K562 (cell line): ENCODE measurements at regions not wholly inside any gene's neighbourhood (a gene's known extent, or its start where the extent isn't known, plus 50 kb on each side); places are given as distances from the start of the nearest gene placed in this dataset.

Experiments used
- ETV6 ChIP-seq, 3 experiments: fragments of 150-350 bp in 1 of 3; sonication (generic) in 1 of 3; formaldehyde crosslinking in 1 of 3; IDR thresholded peaks; 2 replicates each; pipeline versions ENCODE4 v1.6.1 to v1.8.0; 2014 to 2022; ENCODE audit warnings: borderline replicate concordance in 2 of 3, low read depth in 2 of 3, antibody characterized with exemption in 1 of 3, low read length in 1 of 3, mild to moderate bottlenecking in 1 of 3, missing genetic modification reagents in 1 of 3
- FOXA3 ChIP-seq, 2 experiments: fragments of 450-650 bp in 1 of 2; sonication (generic) in 1 of 2; formaldehyde crosslinking; IDR thresholded peaks in 1 of 2; conservative IDR thresholded peaks in 1 of 2; 2 replicates each; pipeline versions ENCODE4 v1.4.0 to v1.8.0; 2020 to 2022; ENCODE audit warnings: mild to moderate bottlenecking in 2 of 2, missing genetic modification reagents in 1 of 2
- HCFC1 ChIP-seq: IDR thresholded peaks from 2 replicates; pipeline ENCODE4 v1.6.1; 2012; ENCODE audit warnings: low read depth, low read length, improper control_type of control experiment
- LEF1 ChIP-seq: fragments of 450-650 bp; IDR thresholded peaks from 2 replicates; pipeline ENCODE4 v1.6.1; 2016; ENCODE audit warnings: mild to moderate bottlenecking
- SRSF7 ChIP-seq: fragments of 200-400 bp; formaldehyde crosslinking; optimal IDR thresholded peaks from 2 replicates; pipeline ENCODE3; 2017; ENCODE audit warnings: mild to moderate bottlenecking, low read depth, low read length
- TF ChIP-seq, protein P1 (sequence below): sonication (generic); formaldehyde crosslinking; IDR thresholded peaks from 2 replicates; pipeline ENCODE4 v1.8.1; 2023; ENCODE audit warnings: mild to moderate bottlenecking, missing genetic modification reagents
- TF ChIP-seq, protein P2 (sequence below), 2 experiments: IDR thresholded peaks; 2 replicates each; pipeline ENCODE4 v1.6.1; 2011; ENCODE audit warnings: borderline replicate concordance in 1 of 2, control low read depth in 1 of 2, low read depth in 1 of 2, low read length in 1 of 2, mild to moderate bottlenecking in 1 of 2, mixed read lengths in 1 of 2, moderate library complexity in 1 of 2; ENCODE audit not compliant: insufficient read depth in 1 of 2, insufficient read length in 1 of 2, poor library complexity in 1 of 2, severe bottlenecking in 1 of 2; ENCODE audit errors: extremely low read depth in 1 of 2

DNA sequence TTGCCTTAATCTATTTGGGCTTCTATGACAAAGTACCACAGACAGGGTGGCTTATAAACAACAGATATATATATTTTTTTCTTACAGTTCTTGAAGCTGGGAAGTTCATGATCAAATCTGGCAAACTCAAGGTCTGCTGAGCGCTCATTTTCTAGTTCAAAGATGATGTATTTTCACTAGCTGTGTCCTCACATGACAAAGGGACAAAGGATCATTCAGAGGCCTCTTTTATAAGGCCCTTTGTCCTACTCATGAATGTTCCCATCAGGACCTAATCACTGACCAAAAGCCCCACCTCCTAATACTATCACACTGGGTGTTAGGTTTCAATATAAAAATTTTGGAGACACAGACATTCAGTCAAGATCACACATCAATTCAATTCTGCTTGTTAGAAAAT is 2025.2 kb downstream of the PCDH7 start (continued):
- TF ChIP-seq, protein P1, sequence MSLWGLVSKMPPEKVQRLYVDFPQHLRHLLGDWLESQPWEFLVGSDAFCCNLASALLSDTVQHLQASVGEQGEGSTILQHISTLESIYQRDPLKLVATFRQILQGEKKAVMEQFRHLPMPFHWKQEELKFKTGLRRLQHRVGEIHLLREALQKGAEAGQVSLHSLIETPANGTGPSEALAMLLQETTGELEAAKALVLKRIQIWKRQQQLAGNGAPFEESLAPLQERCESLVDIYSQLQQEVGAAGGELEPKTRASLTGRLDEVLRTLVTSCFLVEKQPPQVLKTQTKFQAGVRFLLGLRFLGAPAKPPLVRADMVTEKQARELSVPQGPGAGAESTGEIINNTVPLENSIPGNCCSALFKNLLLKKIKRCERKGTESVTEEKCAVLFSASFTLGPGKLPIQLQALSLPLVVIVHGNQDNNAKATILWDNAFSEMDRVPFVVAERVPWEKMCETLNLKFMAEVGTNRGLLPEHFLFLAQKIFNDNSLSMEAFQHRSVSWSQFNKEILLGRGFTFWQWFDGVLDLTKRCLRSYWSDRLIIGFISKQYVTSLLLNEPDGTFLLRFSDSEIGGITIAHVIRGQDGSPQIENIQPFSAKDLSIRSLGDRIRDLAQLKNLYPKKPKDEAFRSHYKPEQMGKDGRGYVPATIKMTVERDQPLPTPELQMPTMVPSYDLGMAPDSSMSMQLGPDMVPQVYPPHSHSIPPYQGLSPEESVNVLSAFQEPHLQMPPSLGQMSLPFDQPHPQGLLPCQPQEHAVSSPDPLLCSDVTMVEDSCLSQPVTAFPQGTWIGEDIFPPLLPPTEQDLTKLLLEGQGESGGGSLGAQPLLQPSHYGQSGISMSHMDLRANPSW = no peak
- TF ChIP-seq ETV6 (IDR thresholded peaks at IDR 0.05; ENCODE audit: borderline replicate concordance in 1 of 2, low read depth in 2 of 2, low read length in 1 of 2) (no peak), ETV6 (CRISPR knock-in tag; IDR thresholded peaks at IDR 0.05; ENCODE audit: borderline replicate concordance) (no peak), SRSF7 (no peak), HCFC1 (no peak), FOXA3 (CRISPR knock-in tag; conservative IDR thresholded peaks at IDR 0.05 in 1 of 2, IDR thresholded peaks at IDR 0.05 in 1 of 2) (no peak), LEF1 (no peak)
- TF ChIP-seq, protein P2, sequence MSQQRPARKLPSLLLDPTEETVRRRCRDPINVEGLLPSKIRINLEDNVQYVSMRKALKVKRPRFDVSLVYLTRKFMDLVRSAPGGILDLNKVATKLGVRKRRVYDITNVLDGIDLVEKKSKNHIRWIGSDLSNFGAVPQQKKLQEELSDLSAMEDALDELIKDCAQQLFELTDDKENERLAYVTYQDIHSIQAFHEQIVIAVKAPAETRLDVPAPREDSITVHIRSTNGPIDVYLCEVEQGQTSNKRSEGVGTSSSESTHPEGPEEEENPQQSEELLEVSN (IDR thresholded peaks at IDR 0.05; ENCODE audit: borderline replicate concordance in 1 of 2, extremely low read depth in 1 of 2, insufficient read depth in 1 of 2, insufficient read length in 1 of 2, low read depth in 1 of 2, low read length in 1 of 2, poor library complexity in 1 of 2, severe bottlenecking in 1 of 2) = no peak
